ENCODE measurements at regions not wholly inside any gene's neighbourhood (a gene's known extent, or its start where the extent isn't known, plus 50 kb on each side); places are given as distances from the start of the nearest gene placed in this dataset.

- no peak overlapping the region for H3K9ac ChIP-seq (ENCODE audit: insufficient read depth, low read length)
- H3K4me3 ChIP-seq (replicated peaks in 1 of 4; ENCODE audit: control extremely low read depth in 1 of 4, insufficient read depth in 1 of 4, low read depth in 3 of 4, low read length in 4 of 4) = no peak overlapping the region
- H3K4me2 ChIP-seq (ENCODE audit: extremely low read depth, insufficient read depth, low read length) = no peak overlapping the region
- H3K27me3 ChIP-seq (ENCODE audit: control insufficient read depth, insufficient read depth, low read length) = no peaks in the 10 kb centered on the region
- no peaks in the 10 kb centered on the region for H3K79me2 ChIP-seq (ENCODE audit: control insufficient read depth, insufficient read depth, low read length)
- no peaks in the 10 kb centered on the region for H3K4me1 ChIP-seq (ENCODE audit: control insufficient read depth, extremely low read depth, insufficient read depth, low read length)
- TF ChIP-seq, protein P1, sequence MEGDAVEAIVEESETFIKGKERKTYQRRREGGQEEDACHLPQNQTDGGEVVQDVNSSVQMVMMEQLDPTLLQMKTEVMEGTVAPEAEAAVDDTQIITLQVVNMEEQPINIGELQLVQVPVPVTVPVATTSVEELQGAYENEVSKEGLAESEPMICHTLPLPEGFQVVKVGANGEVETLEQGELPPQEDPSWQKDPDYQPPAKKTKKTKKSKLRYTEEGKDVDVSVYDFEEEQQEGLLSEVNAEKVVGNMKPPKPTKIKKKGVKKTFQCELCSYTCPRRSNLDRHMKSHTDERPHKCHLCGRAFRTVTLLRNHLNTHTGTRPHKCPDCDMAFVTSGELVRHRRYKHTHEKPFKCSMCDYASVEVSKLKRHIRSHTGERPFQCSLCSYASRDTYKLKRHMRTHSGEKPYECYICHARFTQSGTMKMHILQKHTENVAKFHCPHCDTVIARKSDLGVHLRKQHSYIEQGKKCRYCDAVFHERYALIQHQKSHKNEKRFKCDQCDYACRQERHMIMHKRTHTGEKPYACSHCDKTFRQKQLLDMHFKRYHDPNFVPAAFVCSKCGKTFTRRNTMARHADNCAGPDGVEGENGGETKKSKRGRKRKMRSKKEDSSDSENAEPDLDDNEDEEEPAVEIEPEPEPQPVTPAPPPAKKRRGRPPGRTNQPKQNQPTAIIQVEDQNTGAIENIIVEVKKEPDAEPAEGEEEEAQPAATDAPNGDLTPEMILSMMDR (conservative IDR thresholded peaks at IDR 0.05 in 1 of 2, IDR thresholded peaks at IDR 0.05 in 1 of 2; ENCODE audit: low read depth in 1 of 2, low read length in 2 of 2) = no peak
- TF ChIP-seq EZH2 (IDR thresholded peaks at IDR 0.05; ENCODE audit: low read length, missing control alignments) = no peak
- no peaks in the 10 kb centered on the region for H3K9me3 ChIP-seq (ENCODE audit: control insufficient read depth, insufficient read depth, low read depth, low read length)
- no peaks in the 10 kb centered on the region for H4K20me1 ChIP-seq (ENCODE audit: control insufficient read depth, extremely low read depth, insufficient read depth, low read length)
- no peak overlapping the region for H3K27ac ChIP-seq (ENCODE audit: insufficient read depth, low read length)
- DNase-seq (ENCODE audit: low read depth in 2 of 2) = no peak
- no peaks in the 10 kb centered on the region for H3K36me3 ChIP-seq (ENCODE audit: control insufficient read depth, insufficient read depth, low read length)
- no peak overlapping the region for H2AFZ ChIP-seq (ENCODE audit: low read length)
These were observed 569.9 kb downstream of the BUD13 start for GRCh38 chr11:116202922-116203321.

DNA sequence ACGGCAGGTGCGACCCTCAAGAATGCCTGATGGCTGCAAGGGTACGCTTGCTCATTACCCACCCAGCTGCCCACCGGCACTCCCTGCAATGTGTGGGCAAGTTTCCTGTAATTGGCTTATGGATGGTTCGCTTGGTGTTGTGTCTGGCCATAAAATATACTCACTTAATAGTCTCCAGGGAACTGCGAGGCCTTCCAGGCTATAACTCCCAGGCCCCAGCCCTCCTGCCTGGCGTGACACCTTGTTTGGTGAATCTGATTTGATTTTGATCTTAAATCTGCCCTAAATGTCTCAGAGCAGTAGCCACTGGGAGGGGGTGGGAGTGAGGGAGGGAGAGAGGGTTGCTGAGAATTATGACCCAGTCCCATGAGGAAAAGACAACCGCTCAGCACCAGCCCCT is 572.2 kb downstream of the BUD13 start:
- H3K9me3 ChIP-seq (ENCODE audit: control insufficient read depth, insufficient read depth, low read depth, low read length) = no peaks in the 10 kb centered on the region
- H3K36me3 ChIP-seq (ENCODE audit: control insufficient read depth, insufficient read depth, low read length) = no peaks in the 10 kb centered on the region
- no peak overlapping the region for H3K9ac ChIP-seq (ENCODE audit: insufficient read depth, low read length)
- no peak overlapping the region for H3K4me2 ChIP-seq (ENCODE audit: extremely low read depth, insufficient read depth, low read length)
- H3K27me3 ChIP-seq (ENCODE audit: control insufficient read depth, insufficient read depth, low read length) = no peaks in the 10 kb centered on the region
- H3K4me1 ChIP-seq (ENCODE audit: control insufficient read depth, extremely low read depth, insufficient read depth, low read length) = no peaks in the 10 kb centered on the region
- no peak for DNase-seq (ENCODE audit: low read depth in 2 of 2)
- H3K4me3 ChIP-seq (replicated peaks in 1 of 4; ENCODE audit: control extremely low read depth in 1 of 4, insufficient read depth in 1 of 4, low read depth in 3 of 4, low read length in 4 of 4) = no peak overlapping the region
- TF ChIP-seq, protein P1 (conservative IDR thresholded peaks at IDR 0.05 in 1 of 2, IDR thresholded peaks at IDR 0.05 in 1 of 2; ENCODE audit: low read depth in 1 of 2, low read length in 2 of 2) = no peak
- no peak for TF ChIP-seq EZH2 (IDR thresholded peaks at IDR 0.05; ENCODE audit: low read length, missing control alignments)
- H4K20me1 ChIP-seq (ENCODE audit: control insufficient read depth, extremely low read depth, insufficient read depth, low read length) = no peaks in the 10 kb centered on the region
- H2AFZ ChIP-seq (ENCODE audit: low read length) = no peak overlapping the region
- no peak overlapping the region for H3K27ac ChIP-seq (ENCODE audit: insufficient read depth, low read length)
- no peaks in the 10 kb centered on the region for H3K79me2 ChIP-seq (ENCODE audit: control insufficient read depth, insufficient read depth, low read length)

DNA sequence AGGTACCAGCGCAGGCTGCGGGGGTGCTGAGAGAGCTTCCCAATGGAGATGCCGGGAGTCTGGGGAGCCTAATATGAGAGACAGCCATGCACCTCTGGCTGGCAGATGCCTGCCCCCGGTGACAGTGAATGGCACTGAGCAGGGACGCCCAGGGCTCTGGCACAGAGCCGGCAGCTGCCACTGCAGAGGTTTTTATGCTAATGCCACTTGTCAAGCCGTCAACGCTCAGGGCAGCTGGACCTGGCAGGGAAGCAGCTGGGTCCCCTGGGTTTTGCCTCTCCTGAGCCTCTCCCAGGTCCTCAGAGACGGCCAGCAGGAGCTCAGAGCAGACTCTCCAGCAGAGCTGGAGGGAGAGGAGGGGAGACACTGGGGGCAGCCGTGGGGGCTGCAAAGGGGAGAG is 573.6 kb downstream of the BUD13 start:
- Histone ChIP-seq H3K4me1 (ENCODE audit: control insufficient read depth, extremely low read depth, insufficient read depth, low read length) (no peaks in the 10 kb centered on the region), H4K20me1 (ENCODE audit: control insufficient read depth, extremely low read depth, insufficient read depth, low read length) (no peaks in the 10 kb centered on the region), H3K9ac (ENCODE audit: insufficient read depth, low read length) (no peak overlapping the region), H3K79me2 (ENCODE audit: control insufficient read depth, insufficient read depth, low read length) (no peaks in the 10 kb centered on the region), H3K27ac (ENCODE audit: insufficient read depth, low read length) (no peak overlapping the region), H3K4me2 (ENCODE audit: extremely low read depth, insufficient read depth, low read length) (no peak overlapping the region), H3K36me3 (ENCODE audit: control insufficient read depth, insufficient read depth, low read length) (no peaks in the 10 kb centered on the region), H3K9me3 (ENCODE audit: control insufficient read depth, insufficient read depth, low read depth, low read length) (no peaks in the 10 kb centered on the region), H3K27me3 (ENCODE audit: control insufficient read depth, insufficient read depth, low read length) (no peaks in the 10 kb centered on the region), H2AFZ (ENCODE audit: low read length) (no peak overlapping the region), H3K4me3 (replicated peaks in 1 of 4; ENCODE audit: control extremely low read depth in 1 of 4, insufficient read depth in 1 of 4, low read depth in 3 of 4, low read length in 4 of 4) (no peak overlapping the region)
- DNase-seq (ENCODE audit: low read depth in 2 of 2) = no peak
- TF ChIP-seq, protein P1 (conservative IDR thresholded peaks at IDR 0.05 in 1 of 2, IDR thresholded peaks at IDR 0.05 in 1 of 2; ENCODE audit: low read depth in 1 of 2, low read length in 2 of 2) = no peak
- no peak for TF ChIP-seq EZH2 (IDR thresholded peaks at IDR 0.05; ENCODE audit: low read length, missing control alignments)
